GM04503 (cell line): ENCODE measurements at regions not wholly inside any gene's neighbourhood (a gene's known extent, or its start where the extent isn't known, plus 50 kb on each side); places are given as distances from the start of the nearest gene placed in this dataset.

ENCODE experiments used
- DNase-seq: peaks from one replicate; pipeline ENCODE4 v3.0.0-alpha.2; 2012; ENCODE audit warnings: low read depth

GRCh38 chr18:6609666-6610264, 119.8 kb upstream of the ARHGAP28 start:
- DNase-seq = no peak

- DNase-seq = no peak
Observed at GRCh38 chr18:6610466-6610865, 119.0 kb upstream of the ARHGAP28 start.

GRCh38 chr18:6613581-6613980, 115.9 kb upstream of the ARHGAP28 start:
- DNase-seq = no peak

GRCh38 chr18:6614952-6615351, 114.6 kb upstream of the ARHGAP28 start:
- no peak for DNase-seq

GRCh38 chr18:6616981-6617380, 112.5 kb upstream of the ARHGAP28 start:
- no peak for DNase-seq

- no peak for DNase-seq
Observed at GRCh38 chr18:6621437-6621836, 108.1 kb upstream of the ARHGAP28 start.

GRCh38 chr18:6623278-6623677, 106.2 kb upstream of the ARHGAP28 start:
- DNase-seq = no peak

GRCh38 chr18:6624271-6624660, 105.2 kb upstream of the ARHGAP28 start:
- no peak for DNase-seq

GRCh38 chr18:6624661-6625311, 104.7 kb upstream of the ARHGAP28 start:
- no peak for DNase-seq

- DNase-seq = no peak
Observed at GRCh38 chr18:6625481-6625880, 104.0 kb upstream of the ARHGAP28 start.

GRCh38 chr18:6626457-6626856, 103.1 kb upstream of the ARHGAP28 start:
- no peak for DNase-seq

GRCh38 chr18:6627645-6628044, 101.9 kb upstream of the ARHGAP28 start:
- no peak for DNase-seq

- no peak for DNase-seq
Observed at GRCh38 chr18:6628187-6628586, 101.3 kb upstream of the ARHGAP28 start.

GRCh38 chr18:6629635-6630140, 99.8 kb upstream of the ARHGAP28 start:
- no peak for DNase-seq

GRCh38 chr18:6633310-6633709, 96.2 kb upstream of the ARHGAP28 start:
- no peak for DNase-seq

GRCh38 chr18:6636091-6636490, 93.4 kb upstream of the ARHGAP28 start:
- no peak for DNase-seq

GRCh38 chr18:6638447-6638846, 91.1 kb upstream of the ARHGAP28 start:
- no peak for DNase-seq

GRCh38 chr18:6639305-6639704, 90.2 kb upstream of the ARHGAP28 start:
- no peak for DNase-seq

- no peak for DNase-seq
Observed at GRCh38 chr18:6644836-6645627, 84.5 kb upstream of the ARHGAP28 start.

GRCh38 chr18:6646801-6647200, 82.7 kb upstream of the ARHGAP28 start:
- DNase-seq = no peak

GRCh38 chr18:6648581-6648980, 80.9 kb upstream of the ARHGAP28 start:
- DNase-seq = no peak

GRCh38 chr18:6649421-6650126, 79.9 kb upstream of the ARHGAP28 start:
- no peak for DNase-seq

- no peak for DNase-seq
Observed at GRCh38 chr18:6650127-6650507, 79.4 kb upstream of the ARHGAP28 start.
